ENCODE measurements at regions not wholly inside any gene's neighbourhood (a gene's known extent, or its start where the extent isn't known, plus 50 kb on each side); places are given as distances from the start of the nearest gene placed in this dataset.
"Not testable (repeated sequence)": the region's sequence is repeated elsewhere in the genome, so short reads cannot be mapped to it uniquely, and the experiment has no call there.

GRCh38 chr21:10415859-10416258, 105.5 kb upstream of the TPTE start:
- TF ChIP-seq PBX3 (IDR thresholded peaks at IDR 0.05); CHD2 (IDR thresholded peaks at IDR 0.05; ENCODE audit: low read length, partially characterized antibody); MAX (IDR thresholded peaks at IDR 0.05); EP300 (IDR thresholded peaks at IDR 0.05); CEBPB (IDR thresholded peaks at IDR 0.05); MAZ (IDR thresholded peaks at IDR 0.05; ENCODE audit: borderline replicate concordance, low read depth, low read length); POLR2A (IDR thresholded peaks at IDR 0.05; ENCODE audit: low read length); HDAC2 (IDR thresholded peaks at IDR 0.05); MYC (IDR thresholded peaks at IDR 0.05; ENCODE audit: borderline replicate concordance, low read length); ESRRA (IDR thresholded peaks at IDR 0.05; ENCODE audit: borderline replicate concordance, low read length); JUN (IDR thresholded peaks at IDR 0.05); JUNB (IDR thresholded peaks at IDR 0.05); KDM1A (IDR thresholded peaks at IDR 0.05; ENCODE audit: low read depth): not testable (repeated sequence)
- TF ChIP-seq, protein P1, sequence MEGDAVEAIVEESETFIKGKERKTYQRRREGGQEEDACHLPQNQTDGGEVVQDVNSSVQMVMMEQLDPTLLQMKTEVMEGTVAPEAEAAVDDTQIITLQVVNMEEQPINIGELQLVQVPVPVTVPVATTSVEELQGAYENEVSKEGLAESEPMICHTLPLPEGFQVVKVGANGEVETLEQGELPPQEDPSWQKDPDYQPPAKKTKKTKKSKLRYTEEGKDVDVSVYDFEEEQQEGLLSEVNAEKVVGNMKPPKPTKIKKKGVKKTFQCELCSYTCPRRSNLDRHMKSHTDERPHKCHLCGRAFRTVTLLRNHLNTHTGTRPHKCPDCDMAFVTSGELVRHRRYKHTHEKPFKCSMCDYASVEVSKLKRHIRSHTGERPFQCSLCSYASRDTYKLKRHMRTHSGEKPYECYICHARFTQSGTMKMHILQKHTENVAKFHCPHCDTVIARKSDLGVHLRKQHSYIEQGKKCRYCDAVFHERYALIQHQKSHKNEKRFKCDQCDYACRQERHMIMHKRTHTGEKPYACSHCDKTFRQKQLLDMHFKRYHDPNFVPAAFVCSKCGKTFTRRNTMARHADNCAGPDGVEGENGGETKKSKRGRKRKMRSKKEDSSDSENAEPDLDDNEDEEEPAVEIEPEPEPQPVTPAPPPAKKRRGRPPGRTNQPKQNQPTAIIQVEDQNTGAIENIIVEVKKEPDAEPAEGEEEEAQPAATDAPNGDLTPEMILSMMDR (IDR thresholded peaks at IDR 0.05), result not testable (repeated sequence)

Measured in A549 (cell line).